Hematopoietic multipotent progenitor cell (in vitro differentiated cells): ENCODE measurements at regions not wholly inside any gene's neighbourhood (a gene's known extent, or its start where the extent isn't known, plus 50 kb on each side); places are given as distances from the start of the nearest gene placed in this dataset.

ENCODE experiments used
- DNase-seq, 3 donors: peaks; one replicate each; pipeline ENCODE4 v3.0.0-alpha.2; 2011 to 2015; ENCODE audit warnings: low read depth in 2 of 3, low spot score in 2 of 3

DNA sequence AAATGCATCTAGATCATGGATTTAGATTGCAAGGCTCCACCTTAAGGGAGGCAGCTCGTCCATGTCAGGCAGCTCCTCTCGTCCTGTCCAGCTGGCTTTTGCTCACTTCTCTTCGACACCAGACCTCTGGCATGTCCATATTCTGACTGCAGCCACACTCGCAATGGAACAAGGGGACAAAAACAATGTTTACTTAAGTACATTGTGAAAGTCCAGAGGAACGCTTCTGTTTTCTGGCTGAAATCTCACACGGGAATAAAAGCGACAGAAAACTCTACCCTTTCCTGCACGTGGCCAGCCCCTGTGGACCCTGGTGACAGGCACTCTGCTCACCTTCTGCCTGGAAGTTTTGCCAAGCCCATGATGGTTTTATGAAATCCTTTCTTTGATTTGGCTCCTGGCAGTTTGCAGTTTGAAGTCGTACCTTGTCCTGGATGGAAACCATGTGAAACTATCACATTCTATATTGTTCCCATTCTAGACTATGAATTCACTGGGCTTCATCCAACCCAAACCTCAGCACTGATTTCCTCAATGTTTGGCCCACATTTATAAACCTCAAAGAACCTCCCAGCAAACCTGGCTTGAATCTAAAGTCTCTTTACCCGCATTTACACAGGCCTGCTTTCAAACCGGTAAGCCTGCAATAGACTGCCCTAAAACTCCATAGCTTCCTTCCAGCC, 134.3 kb upstream of the PIEZO2 start:
- DNase-seq, result no peak

- no peak for DNase-seq
Observed at GRCh38 chr18:11279461-11279860, 130.1 kb upstream of the PIEZO2 start.

- no peak for DNase-seq
Observed at GRCh38 chr18:11276678-11277077, 127.3 kb upstream of the PIEZO2 start.

- no peak for DNase-seq
Observed at GRCh38 chr18:11274144-11274794, 124.9 kb upstream of the PIEZO2 start.

- no peak for DNase-seq
Observed at GRCh38 chr18:11272516-11272915, 123.1 kb upstream of the PIEZO2 start.

- peak in 1 of 3 donors; percentile 27 for DNase-seq
Observed at GRCh38 chr18:11271954-11272353, 122.6 kb upstream of the PIEZO2 start.

DNA sequence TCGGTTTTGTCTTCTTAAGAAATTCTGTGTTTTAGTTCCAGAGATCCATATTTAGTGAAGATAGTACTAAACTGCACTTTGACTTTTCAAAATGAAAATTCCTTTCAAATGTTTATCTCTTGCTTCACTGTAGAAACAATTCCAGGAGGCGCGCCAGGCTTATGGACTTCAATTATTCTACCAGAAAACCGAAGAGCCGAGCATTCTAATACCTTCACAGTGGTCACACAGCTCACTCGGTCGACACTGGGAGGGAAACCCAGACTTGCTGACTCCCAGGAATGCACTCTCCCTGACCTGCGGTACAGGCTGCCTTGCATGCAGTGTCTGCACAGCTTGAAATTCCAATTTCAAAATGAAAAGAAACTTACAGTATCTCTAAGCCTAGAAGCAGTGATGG, 119.9 kb upstream of the PIEZO2 start:
- DNase-seq, result no peak

GRCh38 chr18:11268741-11269233, 119.4 kb upstream of the PIEZO2 start:
- no peak for DNase-seq

- no peak for DNase-seq
Observed at GRCh38 chr18:11268153-11268552, 118.8 kb upstream of the PIEZO2 start.

DNA sequence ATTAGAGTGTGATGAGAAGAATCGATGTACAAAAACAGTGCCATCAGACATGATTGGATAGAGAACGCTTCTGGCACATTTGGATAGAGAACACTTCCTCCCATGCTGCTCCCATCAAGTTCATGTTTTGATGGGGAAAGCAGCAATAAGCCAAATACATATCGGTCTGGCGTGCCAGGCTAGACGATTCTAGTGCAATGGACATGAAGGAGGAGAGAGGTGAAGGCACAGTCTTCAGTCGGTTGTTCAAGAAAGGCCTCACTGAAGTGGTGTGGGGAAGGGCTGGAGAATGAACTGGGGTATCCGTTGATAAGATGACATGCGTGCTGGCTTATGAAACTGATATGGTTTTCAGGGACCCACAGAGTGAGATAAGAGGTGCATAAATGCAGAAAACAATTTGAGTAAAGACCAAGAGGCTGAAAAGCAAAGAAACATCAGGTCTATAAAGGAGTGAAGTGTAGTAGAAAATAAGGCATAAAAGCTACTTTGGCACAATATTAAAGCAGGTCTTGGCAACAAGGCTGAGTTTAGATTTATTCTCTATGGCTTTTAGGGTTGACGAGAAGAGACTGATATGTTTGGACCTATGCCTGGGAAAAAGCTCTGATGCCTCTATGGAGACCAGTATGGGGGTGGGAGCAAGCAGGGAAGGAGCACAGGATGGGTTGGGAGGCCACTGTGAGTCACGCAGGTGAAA, 117.6 kb upstream of the PIEZO2 start:
- DNase-seq, result no peak

DNA sequence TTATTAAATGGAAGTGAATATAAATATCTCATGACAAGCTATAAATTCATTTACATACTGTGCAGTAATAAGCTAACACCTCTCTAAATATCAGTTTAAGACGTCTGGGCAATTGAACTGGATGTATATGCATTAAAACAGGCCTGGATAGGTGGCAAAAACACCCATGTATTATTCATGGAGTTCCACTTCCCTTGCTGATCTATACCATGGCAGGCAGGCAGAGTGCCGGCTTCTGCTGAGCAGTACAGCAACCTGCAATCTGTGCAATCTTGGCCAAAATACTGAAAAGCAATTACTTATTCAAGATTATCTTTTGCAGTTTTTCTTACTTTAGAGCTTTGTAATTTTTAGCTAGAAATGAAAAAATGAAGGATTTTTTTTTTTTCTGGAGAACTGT, 112.1 kb upstream of the PIEZO2 start:
- no peak for DNase-seq

DNA sequence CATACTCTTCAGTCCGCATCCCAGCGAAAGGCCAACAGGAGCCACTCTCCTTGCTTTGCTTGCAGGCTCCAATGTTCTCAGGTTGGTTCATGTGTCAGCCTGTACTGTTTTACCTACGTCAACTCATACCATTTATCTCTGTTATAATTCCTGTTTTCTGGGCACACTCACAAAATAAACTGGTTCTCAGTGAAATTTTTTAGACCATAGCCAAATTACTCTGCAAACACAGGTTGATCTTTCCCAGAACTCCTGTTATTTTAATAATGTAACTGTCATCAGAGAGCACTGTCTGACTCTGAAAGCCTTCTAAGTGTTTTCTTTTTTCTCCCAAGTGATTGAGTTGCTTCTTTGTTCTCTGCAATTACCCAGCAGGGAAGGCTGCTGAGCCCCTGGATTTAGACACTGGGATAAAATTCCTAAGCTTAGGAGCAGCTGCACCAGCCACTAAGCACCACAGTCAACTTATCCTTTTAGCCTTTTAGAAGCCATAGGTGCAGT, 111.6 kb upstream of the PIEZO2 start:
- DNase-seq, result no peak

DNA sequence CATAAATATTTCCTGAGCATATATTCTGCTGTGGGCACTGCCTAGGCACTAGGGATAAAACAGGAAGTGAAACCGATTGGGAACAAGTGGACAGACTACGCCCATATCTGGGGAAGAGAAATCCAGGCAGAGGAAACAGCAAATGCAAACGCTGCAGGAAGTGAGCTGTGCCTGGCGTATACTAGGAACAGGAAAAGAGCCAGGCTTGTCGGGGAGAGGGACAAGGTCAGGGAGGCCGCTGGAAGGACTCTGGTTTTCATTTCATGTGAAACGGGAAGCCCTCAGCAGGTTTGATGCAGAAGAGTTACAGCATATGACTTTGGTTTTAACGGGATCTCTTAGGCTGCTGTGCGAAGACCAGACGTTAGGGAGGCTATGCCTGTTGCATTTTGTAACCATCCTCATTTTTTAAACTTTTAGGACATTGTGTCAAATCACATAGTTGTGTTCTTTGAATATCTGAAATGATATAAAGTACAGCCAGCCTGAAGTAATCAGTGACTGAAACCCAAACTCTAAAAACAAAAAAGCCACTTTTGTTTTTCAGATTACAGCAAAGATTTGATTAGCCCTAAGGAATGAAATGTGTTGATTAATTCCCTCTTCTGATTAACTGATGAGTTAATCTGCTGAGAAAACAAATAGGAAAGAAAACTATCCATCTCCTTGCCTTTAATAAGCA, 110.2 kb upstream of the PIEZO2 start:
- DNase-seq, result no peak

DNA sequence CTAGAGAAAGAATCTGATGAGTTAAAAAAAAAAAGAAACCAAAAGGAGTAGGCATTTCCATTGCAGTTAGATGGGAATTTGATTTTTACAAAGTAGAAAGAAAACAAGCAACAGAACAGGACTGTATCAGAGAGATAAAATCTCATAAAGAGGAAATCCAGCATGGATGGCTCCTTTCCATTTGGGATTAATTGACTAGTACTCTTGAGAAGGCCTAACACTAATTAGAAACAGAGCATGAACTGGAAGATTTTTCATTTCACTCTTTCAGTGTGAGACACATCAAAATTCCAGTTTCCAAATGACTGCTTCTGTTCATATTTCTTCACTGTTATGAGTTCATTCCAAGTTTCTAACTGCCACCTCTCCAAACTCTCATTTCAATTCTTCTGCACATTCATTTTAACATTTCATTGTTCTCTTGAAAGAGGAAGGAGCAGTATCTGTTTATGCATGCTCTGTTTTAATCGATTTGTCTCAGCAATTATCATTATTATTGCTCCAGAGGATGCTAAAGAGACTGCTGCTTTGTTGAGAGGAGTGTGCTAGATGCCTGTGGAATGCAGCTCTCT, 108.8 kb upstream of the PIEZO2 start:
- no peak for DNase-seq

GRCh38 chr18:11256251-11256650, 106.9 kb upstream of the PIEZO2 start:
- no peak for DNase-seq

DNA sequence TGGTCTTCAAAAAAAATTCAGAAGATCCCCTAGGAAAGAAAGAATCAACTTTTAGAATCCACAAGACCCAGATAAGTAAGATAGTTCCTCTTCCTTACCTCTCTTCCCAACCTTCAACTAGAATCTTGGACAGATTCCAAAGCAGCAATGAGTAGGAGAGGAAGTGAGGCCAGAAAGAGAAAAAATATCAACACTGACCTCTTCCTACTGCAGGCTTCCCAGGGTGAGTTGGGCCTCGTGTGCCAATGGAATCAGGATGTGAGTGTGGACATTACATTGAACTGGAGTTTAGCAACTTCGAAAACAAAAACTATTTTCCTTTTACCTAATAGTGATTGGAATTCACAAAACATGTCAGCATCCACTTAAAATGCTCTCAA, 102.5 kb upstream of the PIEZO2 start:
- no peak for DNase-seq

GRCh38 chr18:11251229-11251890, 102.0 kb upstream of the PIEZO2 start:
- no peak for DNase-seq

- DNase-seq, result no peak
Observed at GRCh38 chr18:11249391-11249790, 100.0 kb upstream of the PIEZO2 start.

- DNase-seq, result no peak
Observed at GRCh38 chr18:11247381-11247970, 98.1 kb upstream of the PIEZO2 start.
